HT1080 (cell line): ENCODE measurements at regions not wholly inside any gene's neighbourhood (a gene's known extent, or its start where the extent isn't known, plus 50 kb on each side); places are given as distances from the start of the nearest gene placed in this dataset.
A peak's percentile ranks its signal among the peaks of the same experiment; 100 is the strongest.

Source experiments
- DNase-seq: peaks from one replicate; pipeline ENCODE4 v3.0.0-alpha.2; 2015; ENCODE audit warnings: low read depth

DNA sequence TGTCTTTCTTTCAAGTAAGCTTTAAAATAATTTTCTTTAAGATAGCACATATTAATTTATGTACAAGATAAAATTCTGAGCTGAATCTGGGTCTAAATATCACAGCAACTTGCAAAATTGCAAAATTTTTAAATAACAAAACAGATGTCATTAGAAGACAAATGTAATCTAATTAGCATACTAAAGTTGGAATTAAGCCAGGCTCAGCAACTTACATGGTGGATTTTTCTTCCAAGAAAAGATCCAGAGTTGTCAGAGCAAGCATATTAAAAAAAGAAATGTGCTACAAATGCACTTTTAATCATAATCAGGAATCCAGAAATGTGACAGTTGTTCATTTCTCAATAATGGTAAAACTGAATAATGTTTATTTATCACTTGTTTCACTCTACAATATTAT is 906.9 kb upstream of the INTU start:
- DNase-seq: no peak

DNA sequence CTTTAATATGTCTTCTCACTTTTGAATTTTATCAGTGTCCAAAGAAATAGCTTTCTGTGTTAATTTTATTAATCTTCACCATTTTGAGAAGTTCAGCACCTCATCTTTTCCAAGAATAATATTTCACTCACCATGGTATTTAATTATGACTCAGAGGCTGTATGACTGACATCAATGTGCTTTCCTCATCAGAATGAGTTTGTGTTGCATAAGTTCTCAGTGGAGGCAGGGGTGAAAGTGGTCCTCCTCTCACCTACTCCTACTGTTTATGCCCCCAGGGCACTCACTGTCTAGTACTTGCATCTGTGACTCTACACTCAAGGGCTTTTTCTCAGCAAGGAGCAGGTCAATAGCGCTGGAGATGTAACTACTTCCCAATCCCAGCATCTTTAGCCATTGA is 905.3 kb upstream of the INTU start:
- DNase-seq: peak; percentile 20

DNA sequence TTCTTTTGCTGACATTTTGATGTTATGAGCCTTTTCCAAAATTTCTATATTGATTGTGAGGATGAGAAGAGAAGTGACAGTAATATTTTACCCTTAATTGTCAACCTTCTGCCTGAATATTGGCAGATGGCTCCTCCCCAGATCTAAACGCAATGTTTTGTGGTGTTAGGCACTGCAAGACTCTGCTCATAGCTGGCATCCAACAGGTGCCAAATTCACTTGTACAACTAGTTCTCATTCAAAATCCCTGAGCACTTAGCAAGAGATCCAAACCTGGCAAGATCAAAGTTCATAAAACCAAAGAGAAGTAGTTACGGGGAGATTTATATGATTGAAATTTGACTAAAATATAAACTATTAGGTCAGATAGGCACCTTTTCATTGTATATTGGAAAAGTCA is 901.7 kb upstream of the INTU start:
- DNase-seq: no peak

DNA sequence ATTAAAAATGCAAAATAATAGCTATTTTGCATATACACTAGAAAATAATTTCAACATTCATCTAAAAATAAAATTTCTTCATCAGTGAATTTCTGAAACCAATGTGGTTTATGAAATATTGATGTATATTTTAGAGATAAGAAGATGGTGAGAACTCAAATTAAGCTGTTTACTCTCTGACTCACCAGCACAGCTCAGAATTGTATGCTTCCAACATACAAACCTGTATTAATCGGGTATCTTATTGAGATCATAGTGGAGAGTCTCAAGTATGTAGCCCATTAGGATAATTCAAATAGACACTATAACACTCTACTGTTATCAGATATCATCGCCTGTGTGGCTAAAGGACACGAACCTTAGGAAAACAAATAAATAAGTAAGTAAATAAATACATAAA is 899.5 kb upstream of the INTU start:
- no peak for DNase-seq

DNA sequence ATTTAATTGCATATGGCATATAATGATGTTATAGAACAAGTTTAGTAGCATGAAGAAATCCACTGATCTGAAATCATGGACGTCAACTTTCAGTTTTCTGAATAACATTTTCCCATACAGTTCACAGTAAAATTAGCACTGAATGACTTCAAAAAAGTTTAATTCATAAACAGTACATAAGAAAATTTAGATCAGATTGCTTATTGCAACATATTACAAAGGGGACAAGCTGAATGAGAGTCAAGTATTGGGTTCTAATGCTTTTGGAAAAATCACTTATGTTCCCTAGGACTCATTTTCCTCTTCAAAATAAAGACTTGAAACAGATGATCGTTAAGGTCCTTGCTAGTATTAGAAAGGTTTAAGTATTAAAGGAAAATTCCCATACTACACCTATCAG is 898.3 kb upstream of the INTU start:
- no peak for DNase-seq

DNA sequence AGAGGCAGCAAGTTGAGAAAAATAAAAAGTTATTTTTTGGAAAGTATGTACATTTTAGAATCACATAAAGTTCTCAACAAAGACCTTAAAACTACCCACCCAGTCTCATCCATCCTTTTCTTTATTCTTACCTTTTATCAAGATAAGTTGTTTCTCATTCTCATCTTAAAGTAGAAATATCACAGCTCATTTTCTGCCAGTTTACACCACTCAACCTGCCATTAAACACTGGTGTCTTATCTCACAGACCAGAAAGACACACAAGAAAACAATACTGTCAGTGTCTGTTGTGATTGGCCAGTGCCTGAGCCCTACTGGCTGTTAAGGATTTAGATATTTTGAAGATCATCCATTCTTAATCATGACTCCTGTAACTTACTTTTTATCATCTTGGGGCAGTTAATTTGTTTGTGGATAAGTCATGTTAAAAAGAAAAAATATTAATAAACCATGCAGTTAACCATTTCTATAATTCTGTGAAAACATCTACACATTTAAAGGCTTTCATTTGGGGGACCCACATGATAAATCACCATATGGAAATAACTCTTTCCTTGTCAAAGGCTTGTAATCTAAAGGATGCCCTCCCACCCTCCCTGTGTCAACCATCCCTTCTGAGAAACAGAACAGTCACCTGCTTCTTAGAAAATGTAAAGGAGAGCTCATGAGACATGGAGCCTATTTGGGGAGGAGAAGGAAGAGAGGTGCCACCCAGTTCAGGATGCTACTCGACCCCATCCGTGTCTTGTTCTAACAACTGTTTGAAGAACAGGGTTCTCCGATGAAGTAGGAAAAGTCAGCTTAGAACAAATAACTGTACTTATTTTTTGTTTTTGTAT is 897.2 kb upstream of the INTU start:
- no peak for DNase-seq

DNA sequence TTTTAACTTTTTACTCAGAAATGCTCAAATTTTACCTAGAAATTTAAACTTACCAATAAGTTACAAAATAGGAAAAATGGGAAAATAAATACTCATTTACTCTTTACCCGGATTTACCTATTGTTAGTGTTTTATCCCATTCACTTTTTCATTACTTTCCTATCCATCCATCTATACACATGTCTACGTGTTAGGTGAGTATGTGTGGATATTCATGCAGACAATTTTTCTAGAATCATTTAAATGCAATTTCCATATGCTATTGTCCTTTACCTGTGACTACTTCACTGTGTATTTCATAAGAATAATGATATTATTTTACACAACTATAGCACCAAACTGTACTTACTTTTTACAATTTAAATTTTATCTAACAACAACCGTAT is 896.6 kb upstream of the INTU start:
- DNase-seq: no peak

DNA sequence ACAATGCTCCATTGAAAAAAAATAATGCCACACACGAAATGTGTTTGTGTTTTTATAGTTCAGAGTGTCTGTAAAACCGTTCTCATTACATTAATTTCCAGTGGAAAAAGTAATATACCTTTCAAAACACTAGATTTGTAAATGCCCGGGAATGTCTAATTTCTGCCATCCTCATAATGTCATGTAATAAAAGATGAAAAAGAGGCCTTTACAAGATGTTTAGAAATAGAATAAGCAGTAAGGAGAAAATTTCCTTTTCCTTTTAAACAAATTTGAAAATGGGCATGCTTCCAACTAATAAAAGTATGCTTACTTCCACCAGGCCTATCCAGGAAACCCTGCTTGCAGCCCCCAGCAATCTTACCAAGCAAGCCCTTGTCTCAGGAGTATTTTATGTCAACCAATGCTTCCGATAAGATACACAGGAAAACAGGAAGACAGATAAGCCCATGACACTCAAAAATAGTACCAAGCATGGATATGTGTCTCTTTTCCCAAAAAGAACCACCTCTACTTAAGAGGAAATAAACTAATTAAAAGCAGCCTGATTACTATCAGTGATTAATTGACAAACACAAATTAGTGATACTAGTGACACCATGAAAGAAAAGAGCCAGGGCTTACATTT is 894.7 kb upstream of the INTU start:
- DNase-seq: no peak

DNA sequence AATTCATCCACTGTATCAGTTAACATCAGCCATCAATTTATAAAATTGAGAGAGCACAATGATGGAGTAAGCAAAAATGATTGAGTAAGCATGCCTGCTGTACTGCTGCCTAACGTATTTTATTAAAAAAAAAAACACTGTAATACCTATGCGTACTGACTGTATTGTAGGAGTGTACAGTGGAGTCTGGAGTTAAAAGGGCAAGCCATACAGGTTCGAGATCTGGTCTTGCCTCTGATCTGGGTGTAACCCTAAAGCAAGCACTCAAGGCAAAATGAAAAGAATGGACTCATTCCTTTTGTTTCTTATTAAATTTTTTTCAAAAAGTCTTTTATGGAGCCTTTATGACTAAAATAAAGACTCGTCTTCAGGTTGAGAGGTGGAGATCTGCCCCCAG is 894.2 kb upstream of the INTU start:
- no peak for DNase-seq

DNA sequence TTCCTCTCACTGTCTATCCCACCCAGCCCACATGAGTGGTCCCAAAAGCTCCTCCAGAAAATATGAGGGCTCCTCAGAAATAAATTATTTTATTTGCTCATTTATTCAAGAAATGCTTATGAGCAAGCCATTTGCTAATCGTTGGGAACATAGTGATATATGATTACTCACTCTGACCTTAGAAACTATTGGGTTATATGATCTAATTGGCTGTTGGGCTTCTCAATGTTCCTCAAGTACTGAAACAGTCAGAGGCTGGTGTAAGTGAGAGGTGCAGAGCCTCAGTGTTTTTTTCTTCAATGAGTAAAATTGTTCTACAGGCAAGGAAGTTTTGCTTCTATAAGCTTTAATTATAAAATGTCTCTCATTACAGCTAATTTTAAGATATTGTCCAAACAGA is 893.8 kb upstream of the INTU start:
- DNase-seq: no peak

DNA sequence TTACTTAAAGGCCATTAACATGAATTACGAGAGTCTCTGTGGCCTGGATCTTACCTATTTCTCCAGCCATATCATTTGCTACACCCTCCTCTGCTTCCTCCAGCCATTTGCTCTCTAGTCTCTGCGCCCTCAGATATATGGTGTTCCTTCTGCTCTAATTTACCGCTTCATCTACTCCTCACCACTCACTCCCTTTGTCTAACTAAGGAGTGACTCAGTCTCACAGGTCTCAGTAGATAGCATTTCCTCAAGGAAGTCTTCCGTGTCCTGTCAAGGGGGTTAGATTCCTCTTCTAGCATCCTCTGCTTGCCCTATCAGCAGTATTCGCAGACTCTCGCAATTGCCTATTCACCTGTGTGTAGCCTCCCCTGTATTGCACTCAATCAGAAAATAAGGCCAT is 892.1 kb upstream of the INTU start:
- no peak for DNase-seq

DNA sequence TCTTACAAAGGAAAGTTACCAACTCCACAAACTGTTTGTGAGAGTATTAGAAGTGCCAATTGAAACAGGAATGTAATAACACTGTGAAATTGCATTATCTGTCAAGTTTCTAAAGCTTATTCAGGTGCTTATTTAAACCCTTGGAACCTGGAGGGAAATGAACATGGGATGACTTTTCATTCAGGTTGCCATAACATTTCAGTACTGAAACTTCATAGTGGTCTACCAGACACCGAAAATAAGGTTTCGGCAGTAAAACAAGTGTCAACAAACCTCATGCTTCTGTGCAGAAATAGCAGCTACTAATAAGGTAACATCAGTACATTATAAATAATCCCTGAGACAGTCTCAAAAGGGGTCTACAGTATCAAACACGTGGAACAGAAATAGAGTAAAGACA is 890.7 kb upstream of the INTU start:
- no peak for DNase-seq

DNA sequence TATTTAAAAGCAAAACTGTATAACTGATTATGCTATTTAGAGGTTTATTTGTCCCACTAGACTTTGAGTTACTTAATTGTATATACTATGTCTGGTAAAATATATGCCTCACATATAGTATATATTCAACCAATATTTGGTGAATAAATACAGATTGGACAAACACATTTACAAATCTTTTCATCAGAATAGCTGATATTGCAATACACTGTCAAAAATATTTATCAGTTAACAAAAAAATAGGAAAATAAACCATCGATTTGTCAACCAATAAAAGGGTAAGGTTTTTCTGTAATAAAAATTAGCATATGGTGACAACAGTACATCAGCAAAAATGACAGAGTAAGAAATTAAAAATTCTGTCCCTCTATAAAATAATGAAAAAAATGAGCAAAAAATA is 889.9 kb upstream of the INTU start:
- no peak for DNase-seq

DNA sequence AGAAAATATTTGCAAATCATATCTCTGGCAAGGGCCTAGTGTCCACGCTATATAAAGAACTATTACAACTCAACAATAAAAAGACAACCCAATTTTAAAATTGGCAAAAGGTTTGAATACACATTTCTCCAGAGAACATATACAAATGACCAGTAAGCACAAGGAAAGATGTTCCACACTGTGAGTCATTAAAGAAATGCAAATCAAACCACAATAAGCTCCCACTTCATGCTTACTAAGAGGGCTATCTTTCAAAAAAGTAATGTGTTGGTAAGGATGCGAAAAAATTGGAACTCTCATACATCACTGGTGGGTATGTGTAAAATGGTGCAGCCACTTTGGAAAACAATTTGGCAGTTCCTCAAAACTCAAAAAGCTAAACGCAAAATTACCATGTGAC is 884.0 kb upstream of the INTU start:
- DNase-seq: peak; percentile 26

DNA sequence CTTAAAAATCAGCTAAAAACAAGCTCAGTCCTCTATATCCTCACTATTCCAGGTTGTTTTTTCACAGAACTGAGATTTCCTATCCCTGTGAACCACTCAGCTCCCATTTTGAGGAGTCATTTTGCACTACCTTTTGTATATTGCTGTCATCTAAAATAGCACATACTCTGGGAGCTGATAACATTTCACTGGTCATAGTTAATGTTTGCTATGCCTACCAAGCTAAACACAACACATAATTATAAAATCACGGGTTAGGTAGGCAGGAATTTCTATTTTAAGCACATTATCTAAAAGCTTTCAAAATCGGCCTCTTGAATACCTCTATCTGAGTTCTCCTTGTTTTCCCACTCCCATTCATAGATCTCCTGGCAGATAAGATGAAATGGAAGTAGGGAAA is 882.0 kb upstream of the INTU start:
- DNase-seq: no peak

DNA sequence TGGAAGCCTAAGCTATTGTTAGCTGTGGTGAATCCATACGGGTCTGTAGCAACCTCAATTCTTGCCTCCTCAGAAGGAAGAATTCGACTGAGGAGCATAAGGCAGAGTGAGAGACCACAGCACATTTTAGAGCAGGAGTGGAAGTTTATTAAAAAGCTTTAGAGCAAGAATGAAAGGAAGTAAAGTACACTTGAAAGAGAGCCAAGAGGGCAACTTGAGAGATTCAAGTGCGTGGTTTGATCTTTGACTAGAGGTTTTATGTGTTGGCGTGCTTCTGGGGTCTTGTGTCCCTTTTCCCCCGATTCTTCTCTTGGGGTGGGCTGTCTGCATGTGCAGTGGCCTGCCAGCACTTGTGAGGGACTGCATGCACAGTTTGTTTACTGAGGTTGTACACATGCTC is 880.6 kb upstream of the INTU start:
- no peak for DNase-seq

DNA sequence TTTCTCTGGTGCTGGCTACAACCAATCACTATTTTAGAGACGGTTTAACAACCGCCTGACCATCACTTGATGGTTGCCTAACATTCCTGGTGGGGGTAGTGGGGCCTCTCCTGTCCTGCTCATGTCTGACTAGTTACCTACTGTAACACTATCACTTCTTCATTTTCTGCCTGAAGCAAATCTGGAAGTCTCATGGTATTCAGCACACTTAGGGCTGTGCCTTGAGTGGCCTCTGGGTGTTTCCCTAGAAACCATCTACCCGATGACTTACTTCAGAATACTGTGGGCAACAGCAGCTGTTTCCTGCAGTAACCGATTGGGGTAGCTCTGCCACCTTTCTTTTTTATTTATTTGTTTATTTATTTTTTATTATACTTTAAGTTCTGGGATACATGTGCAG is 880.1 kb upstream of the INTU start:
- DNase-seq: no peak

DNA sequence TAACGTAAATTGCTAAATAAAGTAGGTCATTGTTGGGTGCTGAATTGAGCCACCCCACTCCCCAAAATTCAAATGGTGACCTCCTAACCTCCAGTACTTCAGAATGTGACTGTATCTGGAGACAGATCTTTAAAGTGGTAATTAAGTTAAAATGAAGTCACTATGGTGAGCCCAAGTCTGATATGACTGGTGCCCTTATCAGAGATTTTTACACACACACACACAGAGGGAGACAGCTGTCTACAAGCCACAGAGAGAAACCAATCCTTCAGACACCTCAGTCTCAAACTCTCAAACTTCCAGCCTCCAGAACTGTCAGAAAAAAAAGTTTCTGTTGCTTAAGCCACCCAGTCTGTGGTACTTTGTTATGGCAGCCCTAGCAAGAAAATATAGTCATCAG is 879.2 kb upstream of the INTU start:
- DNase-seq: no peak

DNA sequence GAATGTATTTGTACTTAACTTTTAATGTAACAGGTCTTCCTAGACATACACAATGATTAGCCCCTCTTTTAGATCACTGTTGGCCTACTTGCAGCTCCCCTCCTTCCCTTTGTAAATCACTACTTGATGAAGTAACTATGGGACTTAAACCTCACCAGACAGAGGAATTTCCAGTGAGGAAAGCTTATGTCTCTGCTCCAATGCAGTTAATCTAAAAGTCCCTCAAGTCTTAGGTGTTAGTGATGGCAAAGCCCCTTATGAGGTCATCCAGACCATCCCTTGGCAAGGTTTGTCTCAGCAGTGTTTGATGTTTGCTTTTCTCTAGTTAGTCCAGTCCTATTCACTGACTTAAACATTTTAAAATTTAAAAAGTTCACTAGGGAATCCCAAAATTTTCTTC is 877.3 kb upstream of the INTU start:
- no peak for DNase-seq

DNA sequence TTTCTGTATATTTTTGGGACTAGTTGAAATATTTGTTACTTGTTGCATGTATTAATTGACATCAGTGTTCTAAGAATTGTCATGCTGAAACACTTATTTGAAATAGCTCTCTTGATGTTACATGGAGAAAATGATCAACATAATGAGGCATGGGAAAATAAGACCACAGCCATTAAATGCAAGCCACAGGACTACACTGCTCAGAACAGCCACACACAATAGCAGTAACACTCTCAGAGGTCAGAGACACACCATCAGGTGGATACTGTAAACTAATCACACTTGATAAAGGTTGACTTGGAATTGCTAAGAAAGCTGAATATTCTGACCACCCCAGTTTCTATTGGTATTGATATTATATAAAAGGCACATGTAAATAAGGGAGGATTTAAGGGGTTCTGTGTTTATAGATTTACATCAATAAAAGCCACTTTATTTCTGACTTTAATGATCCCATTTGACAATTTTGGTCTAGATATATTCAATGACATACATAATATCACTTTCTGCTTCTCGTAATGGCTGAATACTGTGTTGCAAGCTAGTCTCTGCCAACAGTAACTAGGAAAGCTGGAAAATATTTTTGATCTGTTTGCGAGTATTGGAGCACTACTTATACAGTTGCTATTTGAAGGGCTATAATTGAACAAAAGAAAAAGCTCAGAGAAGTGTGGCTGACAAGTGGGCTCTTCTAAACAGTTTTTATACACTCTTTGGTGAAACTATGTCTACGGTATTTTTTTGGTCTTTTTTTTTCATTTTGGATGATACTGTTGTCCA is 876.5 kb upstream of the INTU start:
- DNase-seq: no peak

DNA sequence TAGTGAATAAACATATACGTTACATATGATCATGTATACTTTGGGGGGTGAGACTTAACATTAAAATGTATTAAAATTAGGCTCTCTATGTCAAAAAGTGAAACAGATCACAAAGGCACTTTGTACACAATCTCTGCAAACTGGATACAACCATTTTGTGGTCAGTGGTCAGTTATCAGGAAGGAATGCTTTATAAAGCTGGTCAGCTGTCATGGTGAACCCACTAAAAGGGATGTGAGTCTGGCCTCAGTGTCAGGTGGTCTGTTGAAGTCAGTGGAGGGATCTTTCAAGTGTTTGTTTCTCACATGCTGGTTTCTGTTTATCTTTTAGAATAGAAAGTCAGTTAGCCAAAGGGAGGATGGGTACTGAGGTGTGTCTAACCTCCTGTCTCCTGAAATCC is 875.5 kb upstream of the INTU start:
- DNase-seq: peak; percentile 24

DNA sequence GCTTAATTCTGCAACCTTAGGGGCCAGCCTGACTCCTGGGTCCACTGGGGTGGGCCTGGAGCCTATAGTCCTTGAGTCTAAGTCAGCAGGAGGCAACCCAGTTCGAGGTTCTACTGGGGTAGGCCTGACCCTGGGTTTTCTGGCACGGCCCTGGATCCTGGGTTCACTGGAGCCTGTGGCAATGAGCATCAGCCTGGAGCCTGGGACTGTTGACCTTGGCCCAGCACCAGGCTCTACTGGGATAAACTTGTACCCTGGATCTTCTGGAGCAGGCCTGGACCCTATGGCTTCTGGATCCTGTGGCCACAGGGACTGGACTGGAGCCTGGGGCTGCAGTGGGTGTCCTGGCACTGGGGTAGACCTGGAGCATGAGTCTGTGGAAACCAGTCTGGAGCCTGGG is 874.3 kb upstream of the INTU start:
- no peak for DNase-seq
